SK-N-SH (cell line): ENCODE measurements at regions not wholly inside any gene's neighbourhood (a gene's known extent, or its start where the extent isn't known, plus 50 kb on each side); places are given as distances from the start of the nearest gene placed in this dataset.

Source experiments
- CTCF ChIP-seq: fragments of 200-600 bp; sonication (generic); IDR thresholded peaks from 2 replicates; pipeline ENCODE4 v1.6.1; 2017; ENCODE audit warnings: antibody characterized with exemption, mild to moderate bottlenecking, moderate library complexity
- FOXM1 ChIP-seq: IDR thresholded peaks from 2 replicates; pipeline ENCODE4 v1.4.0; 2012; ENCODE audit warnings: low read depth, mild to moderate bottlenecking
- RCOR1 ChIP-seq: fragments of 150-350 bp; IDR thresholded peaks from 2 replicates; pipeline ENCODE4 v1.6.1; 2017; ENCODE audit warnings: antibody characterized with exemption, low read length
- RXRA ChIP-seq: IDR thresholded peaks from 2 replicates; pipeline ENCODE4 v1.4.0; 2012; ENCODE audit warnings: low read depth, mild to moderate bottlenecking, borderline replicate concordance
- SIN3A ChIP-seq: IDR thresholded peaks from 2 replicates; pipeline ENCODE4 v1.6.1; 2012; ENCODE audit warnings: low read depth, mild to moderate bottlenecking, low read length, moderate library complexity, borderline replicate concordance
- TCF12 ChIP-seq: IDR thresholded peaks from 2 replicates; pipeline ENCODE4 v1.4.0; 2012
- TF ChIP-seq, protein P1 (sequence below): IDR thresholded peaks from 2 replicates; pipeline ENCODE4 v1.6.1; 2012; ENCODE audit warnings: mild to moderate bottlenecking, low read depth, low read length, moderate library complexity

DNA sequence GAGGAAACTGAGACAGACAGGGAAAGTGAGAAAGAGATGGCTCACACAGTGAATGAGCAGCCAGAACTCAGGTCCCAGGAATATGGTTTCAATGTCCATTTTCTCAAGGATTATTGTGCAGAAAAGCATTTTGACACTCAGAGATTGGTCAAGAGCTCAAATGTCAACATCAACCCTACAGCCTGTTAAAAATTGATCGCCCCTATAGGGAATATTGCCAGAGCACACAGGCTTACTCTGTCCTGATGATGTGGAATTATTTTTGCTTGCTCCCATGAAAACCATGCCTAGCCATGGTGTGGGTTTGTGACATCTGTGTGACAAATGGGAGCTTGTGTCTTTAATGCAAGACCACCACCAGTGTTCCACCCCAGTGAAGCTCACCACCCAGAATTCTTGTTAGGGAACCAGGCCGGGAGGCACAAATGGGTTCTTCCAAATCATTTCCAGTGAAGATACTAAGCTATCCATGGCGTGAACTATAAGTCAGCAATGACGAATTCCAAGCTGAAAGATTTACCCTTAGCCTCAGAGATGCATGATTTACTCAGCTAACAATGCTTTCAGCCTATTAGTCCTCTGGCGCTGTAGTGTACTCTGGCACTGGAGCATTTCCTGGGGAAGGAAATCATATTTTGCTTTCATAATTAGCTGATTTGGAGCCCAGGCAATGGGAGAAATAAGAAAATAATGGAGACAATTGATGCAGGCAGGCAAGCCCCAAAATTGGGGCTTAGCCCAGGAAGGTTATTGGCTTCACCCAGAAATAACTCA lies 1188.2 kb upstream of the TMEM132C start:
- no peak for TF ChIP-seq CTCF
- no peak for TF ChIP-seq RXRA
- TF ChIP-seq FOXM1: no peak
- TF ChIP-seq SIN3A: no peak
- TF ChIP-seq RCOR1: no peak
- TF ChIP-seq, protein P1, sequence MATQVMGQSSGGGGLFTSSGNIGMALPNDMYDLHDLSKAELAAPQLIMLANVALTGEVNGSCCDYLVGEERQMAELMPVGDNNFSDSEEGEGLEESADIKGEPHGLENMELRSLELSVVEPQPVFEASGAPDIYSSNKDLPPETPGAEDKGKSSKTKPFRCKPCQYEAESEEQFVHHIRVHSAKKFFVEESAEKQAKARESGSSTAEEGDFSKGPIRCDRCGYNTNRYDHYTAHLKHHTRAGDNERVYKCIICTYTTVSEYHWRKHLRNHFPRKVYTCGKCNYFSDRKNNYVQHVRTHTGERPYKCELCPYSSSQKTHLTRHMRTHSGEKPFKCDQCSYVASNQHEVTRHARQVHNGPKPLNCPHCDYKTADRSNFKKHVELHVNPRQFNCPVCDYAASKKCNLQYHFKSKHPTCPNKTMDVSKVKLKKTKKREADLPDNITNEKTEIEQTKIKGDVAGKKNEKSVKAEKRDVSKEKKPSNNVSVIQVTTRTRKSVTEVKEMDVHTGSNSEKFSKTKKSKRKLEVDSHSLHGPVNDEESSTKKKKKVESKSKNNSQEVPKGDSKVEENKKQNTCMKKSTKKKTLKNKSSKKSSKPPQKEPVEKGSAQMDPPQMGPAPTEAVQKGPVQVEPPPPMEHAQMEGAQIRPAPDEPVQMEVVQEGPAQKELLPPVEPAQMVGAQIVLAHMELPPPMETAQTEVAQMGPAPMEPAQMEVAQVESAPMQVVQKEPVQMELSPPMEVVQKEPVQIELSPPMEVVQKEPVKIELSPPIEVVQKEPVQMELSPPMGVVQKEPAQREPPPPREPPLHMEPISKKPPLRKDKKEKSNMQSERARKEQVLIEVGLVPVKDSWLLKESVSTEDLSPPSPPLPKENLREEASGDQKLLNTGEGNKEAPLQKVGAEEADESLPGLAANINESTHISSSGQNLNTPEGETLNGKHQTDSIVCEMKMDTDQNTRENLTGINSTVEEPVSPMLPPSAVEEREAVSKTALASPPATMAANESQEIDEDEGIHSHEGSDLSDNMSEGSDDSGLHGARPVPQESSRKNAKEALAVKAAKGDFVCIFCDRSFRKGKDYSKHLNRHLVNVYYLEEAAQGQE: no peak
- TF ChIP-seq TCF12: no peak
